Right lung (tissue), 2 donors: ENCODE measurements at regions not wholly inside any gene's neighbourhood (a gene's known extent, or its start where the extent isn't known, plus 50 kb on each side); places are given as distances from the start of the nearest gene placed in this dataset.

Experiments used
- DNase-seq, 2 donors: peaks; one replicate each; pipeline ENCODE4 v3.0.0-alpha.2; 2013

DNA sequence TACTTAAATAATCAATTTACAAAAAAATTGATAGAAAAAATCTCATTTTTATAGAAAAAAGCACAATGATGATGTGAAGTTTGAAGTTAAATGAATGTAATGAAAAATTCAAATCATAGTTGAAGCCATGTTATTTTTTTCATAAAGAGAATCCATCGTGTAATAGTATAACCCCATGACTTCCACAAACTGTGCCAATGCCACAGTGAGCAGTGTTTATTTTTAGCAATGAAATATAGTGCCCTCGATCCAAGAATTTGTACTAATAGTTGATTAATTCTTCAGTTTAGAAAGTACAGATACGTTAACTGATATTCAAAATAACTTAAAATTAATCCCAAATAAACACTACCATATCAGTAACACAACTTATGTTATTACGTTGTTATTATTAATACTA is 225.9 kb downstream of the PTPRC start:
- no peak for DNase-seq

DNA sequence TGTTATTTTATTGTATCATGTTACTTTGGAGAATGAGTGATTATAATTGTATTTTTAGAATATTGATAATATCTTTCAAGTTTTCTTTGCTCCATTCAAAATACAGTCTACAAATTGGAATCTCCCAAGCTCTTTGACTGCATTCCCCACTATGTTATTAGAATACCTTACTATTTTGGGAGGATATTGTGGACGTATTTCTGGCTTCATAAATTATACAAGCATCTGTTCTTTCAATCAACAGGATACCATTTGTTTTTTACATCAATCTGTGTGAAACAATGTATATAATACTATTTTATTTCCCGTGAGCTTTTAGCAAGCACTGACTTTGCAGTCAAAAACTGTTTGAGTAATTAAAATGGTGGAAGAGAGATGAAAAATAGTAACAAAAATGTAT is 226.5 kb downstream of the PTPRC start:
- no peak for DNase-seq

DNA sequence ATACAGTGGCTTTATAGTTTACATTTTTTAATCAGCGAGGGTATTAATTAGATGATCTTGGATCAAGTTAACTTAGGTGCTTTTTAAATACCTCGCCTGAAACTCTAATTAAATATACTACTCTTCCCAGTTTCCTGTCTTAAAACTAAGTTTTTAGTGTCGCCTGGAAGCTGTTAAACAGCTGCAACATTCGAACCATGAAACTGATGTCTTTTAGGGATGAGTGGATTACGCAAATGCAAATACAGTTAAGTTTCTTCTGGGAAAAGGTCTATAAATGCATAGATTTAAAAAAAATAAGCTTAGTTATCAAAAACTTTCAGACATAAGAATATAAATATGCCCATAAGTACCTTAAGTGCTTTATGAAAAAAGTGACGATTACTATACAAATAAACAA is 228.3 kb downstream of the PTPRC start:
- DNase-seq = no peak

DNA sequence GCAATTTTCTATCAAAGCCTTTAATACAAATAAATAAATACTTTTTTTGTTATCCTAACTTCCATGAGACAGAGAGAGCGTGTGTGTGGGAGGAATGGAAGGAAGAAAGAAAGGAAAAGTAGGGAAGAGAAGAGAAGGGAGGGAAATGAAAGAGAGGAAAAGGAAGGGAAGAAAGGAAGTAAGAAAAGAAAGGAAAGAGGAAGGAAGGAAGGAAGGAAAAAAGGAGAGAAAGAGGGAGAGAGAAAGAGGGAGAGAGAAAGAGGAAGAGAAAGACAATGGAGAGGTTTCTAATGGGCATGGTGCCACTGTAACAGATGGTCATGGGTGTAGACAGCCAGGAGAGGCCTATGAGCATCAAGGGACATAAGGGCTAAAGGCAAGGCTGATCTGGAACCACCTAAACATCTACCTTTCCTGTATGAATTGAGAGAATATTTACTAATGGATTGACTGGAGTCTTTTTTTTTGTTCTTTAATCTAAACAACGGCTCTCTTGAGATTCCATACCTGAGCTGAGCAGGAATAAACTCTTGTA is 234.9 kb downstream of the PTPRC start:
- no peak for DNase-seq

DNA sequence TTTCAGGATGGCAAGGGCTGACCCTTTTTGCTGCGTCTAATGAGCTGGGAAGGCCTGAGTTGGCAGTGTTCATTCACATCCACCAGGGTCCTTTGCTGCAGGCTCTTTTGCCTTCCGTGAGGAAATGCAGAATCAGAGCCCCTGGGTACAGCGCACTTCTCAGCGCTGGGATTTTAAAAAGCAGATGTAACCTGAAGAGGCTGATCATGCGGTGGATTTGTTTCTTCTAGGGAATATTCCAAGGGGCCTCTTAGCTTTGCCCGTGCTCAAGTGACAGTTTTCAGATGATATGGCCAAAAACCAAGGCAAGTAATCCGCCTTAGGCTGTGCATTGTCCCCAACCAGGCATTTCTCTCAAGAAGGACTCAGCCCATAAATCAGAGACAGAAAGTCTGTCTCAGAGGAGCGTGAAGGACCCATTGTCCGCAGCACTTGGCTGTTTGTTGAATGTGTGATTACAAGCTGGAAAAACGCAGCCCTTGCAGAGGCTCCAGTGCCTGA is 237.6 kb downstream of the PTPRC start:
- DNase-seq = no peak

DNA sequence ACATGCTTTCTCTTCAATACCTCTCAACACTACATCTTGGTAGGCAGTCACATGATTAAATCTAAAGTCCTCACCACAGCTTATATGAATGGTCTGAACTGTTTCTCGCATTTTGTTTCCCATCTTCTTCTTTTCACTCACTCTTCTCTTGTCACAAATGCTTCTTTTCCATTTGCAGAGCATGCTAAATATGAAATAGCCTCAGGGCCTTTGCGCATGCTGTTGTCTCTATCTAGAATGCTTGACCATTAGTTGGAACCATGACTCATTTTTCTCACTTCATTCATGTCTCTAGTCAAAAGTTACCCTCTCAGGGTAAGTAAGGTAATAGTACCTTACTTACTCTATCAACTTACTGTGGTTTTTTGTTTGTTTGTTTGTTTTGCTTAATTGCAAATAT is 239.7 kb downstream of the PTPRC start:
- no peak for DNase-seq

DNA sequence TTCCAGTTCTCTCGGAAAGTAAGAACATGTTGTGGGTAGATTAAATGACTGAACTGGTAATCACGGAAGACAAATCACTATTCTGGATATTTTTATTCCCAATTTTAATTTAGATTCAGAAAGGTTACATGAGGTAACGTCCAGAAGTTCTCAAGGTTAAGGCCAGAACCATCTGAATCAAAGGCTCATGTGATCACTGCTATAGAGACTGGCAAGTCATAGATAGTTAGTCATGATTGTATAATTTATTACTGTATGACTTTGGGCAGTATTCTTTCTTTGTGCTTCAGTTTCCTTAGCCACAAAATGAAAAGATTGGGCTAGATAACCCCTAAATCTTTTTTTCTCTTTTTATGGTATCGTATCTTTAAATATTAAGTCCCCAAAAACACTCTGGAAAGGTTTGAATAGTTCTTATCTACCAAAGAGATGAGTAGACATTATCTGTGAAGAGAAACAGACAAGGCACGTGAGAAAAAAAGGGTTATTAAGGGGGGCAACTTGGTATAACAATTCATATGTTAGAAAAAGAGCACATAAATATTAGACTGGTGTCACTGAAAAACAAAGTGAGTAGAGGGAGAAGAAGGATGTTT is 241.0 kb downstream of the PTPRC start:
- DNase-seq = no peak

DNA sequence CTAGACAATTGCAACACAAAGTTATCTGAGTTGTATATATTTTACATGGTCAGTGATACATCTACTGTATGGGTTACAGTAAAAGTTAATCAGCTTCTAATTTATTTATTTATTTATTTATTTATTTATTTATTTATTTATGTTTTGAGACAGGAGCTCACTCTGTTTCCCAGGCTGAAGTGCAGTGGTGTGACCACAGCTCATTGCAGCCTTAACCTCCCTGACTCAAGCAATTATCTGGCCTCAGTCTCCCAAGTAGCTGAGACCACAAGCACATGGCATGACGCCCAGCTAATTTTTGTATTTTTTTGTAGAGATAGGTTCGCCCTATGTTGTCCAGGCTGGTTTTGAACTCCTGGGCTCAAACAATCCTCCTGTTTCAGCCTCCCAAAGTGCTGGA is 241.6 kb downstream of the PTPRC start:
- no peak for DNase-seq

DNA sequence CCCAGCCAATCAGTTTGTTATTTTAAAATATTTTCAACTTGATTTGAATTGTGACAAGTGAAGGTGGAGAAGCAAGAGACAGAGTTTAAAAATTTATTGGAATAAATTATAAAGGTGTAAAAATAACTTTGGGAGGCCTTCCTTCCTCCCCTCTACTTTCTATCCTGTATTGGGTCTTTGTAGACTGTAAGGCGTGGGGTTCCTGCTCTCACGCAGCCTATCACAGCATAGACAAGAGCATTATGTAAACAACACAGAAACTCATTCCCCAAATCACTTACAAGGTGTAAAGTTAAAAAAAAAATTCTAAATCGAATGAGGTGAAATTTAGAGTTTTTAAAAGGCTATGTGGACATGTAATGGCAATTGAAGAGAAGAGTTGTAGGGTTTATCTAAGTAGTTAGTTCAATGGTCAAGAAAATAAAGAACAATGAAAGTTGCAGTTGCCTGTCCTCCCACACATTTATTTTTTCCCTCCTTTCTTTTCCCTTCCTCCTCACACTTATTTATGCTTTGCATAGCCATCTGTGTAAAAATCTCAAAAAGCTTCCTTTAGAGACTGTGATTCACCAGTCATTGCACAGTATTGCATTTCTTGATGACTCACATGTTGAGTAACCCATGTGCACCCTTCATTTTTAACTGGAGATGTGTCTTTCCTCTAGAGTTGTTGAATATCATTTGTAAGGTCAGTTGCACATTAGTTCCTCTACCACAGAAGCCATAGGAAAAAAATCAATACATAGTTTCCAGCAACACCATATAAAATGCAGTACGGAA is 242.2 kb downstream of the PTPRC start:
- no peak for DNase-seq

DNA sequence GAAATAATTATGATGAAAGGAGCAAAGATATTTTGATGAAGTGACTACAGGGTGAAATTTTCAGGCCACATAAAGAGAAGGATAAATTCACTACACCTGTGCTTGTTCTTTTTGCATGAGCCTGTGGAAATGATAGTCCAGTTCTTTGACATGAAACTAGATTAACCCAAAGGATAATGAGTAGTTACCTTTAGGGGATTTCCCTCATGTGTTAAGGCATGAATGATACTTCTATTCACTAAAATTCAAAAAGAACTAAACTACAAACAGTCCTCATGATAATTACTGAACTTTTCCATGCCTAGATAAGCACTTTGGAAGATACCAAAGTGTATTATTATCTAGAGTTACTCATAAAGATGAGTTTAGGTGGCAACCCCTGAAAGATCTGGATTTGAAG is 244.3 kb downstream of the PTPRC start:
- no peak for DNase-seq

DNA sequence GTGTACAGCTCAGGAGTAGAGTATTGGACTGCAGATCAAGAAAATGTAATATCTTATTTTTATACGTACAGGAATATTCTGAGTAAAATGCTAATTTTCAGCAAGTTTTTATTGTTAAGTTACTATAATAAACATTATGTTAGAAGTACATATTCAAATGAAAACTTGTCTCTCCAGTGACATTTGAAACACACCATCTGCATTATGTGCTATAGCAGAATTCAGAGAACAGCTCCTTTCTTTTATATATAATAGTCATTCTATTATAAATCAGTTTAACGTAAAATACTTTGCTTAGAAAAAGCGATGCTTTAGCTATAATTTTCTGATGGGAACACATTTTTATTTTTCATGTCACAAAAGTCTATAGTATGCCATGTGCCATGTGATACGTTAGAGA is 249.0 kb downstream of the PTPRC start:
- DNase-seq = no peak

DNA sequence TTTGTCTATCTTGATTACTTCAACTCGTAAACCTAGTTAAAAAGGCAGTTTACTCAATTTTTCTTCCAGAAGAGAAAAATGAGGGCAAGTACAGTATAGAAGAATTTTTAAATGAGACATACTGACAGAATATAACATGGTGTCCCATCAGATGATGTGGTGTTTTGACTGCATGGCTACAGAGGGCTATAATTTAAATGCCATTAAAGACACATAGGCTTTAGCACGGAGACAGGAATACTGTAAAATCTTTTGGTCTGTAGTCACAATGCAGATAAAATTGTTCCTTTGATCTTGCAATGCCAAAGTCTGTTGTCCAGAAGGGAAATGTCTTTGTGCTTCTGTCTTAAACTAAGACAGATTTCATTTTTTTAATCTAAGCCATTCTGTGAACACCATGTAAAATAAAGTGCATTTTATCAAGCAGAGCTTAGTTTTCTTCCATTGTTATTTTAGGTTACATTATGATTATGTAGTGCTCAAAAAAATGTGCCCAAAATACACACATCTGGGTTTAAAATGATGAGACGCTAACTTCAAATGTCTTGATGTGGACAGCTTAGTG is 249.6 kb downstream of the PTPRC start:
- DNase-seq = no peak

DNA sequence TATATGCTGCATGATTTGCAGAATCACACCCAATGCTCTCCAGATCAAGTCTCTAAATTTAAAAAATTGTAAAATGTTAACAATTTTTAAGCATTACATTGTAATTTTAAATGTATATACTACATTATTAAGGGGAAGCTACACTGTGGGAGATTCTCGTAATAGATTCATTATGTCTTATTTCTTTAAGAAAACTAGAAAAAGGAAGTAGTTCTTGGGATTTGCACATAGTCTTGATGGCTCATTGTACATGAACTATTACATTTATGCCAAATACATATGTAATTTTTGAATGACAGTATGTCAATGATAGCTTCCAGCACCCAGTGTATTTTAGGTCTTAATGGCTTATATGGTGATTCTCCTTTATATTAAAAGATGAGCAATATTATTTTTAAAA is 250.3 kb downstream of the PTPRC start:
- no peak for DNase-seq

DNA sequence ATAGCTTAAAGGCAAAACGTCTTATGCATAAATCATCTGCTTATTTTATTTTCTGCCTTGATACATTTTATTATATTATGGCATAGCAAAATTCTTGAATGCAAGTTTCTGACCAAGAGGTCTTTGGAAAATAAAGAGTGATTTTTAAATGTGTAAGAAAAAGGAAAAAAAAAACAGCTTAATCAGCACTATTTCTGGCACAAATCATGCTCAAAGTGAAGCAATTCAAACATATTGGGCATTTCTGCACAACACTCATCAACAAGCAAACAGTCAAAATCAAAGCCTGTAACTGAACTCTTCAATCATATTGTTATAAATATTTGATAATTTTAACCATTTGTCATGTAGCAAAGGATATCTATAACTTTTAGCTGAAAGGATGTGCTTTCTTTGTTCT is 250.9 kb downstream of the PTPRC start:
- DNase-seq = no peak

DNA sequence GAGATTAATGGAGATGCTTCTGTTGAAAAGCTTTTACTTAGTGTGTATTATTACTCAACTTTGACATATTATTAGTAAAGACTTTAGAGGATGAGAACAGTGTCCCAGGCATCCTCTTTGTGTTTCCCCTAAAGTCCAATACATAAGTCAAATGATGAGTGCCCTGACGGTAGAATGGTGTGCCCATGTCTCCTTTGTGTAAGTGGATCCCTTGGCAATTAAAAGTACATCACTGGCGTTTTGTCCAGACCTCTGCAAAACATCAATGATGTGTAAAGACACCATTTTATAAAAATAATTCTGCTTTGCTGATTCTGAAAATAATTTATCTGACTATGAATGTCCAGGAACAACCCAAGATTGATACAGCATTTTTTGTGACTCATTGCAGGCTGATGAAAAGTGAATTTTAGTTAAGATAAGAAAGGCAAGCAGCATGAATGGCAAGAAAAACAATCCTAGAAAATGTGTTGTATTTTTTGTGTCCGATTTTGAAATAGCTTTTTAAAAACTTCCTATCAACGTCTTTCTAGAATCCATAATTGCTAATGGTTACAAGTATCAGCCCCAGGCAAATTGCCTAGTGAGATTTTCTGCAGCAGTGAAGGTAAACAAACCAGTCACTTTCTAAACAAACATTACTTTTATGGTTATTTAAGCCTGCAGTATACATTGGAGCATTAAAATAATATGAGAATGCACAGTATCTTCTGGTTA is 251.5 kb downstream of the PTPRC start:
- no peak for DNase-seq

DNA sequence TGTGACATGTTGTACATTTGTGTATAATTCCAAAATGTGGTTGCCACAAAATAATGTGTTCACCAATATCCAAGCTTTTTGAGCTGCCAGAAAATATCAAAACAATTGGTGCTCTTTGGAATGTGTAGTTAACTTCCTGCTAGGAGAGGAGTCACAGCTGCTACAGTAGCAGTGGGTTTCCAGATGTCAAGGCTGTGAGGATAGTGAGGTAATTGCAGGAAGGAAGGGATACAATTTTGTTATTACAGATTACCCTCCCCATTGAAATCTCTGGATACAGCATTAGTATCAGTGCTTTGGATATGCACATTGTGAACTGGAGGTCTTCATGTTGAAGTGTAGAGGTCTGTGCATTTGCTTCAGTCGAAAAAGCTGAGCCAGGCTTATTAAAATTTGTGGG is 253.2 kb downstream of the PTPRC start:
- peak; percentile 79 to 80 for DNase-seq

DNA sequence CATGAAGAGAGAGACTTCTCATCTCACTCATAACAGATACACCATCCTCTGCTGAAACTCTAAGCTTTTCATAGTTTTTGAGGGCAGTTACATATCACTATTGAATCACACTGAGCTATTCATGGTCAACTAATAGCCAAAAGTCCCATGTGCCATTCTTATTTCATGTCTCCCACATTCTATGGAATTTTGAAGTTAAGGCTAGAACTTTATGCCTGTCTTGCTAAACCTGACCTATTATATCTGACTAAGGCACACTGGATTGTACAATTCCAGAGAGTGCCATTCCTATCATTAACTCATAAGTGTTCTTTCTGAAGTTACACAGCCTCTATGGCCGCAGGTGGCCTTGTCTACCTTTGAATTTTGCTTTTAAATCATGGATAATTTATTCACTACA is 254.3 kb downstream of the PTPRC start:
- no peak for DNase-seq

DNA sequence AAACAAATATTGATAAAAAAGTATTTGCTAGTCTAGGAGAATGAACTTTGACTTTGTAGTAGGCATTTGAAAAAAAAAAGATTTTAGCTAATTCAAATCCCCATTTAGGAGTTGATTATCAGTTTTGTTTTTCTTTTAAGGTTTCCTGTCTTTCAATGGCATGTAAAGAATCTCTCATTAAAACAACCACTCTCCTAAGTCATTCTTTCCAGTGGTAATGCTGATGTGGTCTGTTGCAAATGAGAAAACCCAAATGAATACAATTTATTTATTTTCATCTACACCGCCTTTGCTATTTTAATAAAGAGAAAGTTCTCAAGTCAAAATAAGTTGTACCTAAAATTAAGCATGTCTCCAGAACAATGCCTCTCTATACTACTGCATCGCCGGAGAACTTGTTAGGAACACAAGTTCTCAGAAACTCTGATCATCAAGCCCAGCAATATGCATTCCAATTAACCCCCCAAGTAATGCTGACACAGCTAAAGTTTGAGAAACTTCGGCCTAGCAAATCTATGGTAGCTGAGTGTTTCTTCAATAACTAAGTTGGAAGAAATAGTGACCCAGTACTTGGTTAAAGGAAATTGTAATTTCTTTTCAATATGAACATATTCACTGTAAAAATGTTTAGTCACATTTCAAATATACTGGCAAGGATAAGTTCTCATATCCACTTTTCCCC is 255.1 kb downstream of the PTPRC start:
- no peak for DNase-seq

DNA sequence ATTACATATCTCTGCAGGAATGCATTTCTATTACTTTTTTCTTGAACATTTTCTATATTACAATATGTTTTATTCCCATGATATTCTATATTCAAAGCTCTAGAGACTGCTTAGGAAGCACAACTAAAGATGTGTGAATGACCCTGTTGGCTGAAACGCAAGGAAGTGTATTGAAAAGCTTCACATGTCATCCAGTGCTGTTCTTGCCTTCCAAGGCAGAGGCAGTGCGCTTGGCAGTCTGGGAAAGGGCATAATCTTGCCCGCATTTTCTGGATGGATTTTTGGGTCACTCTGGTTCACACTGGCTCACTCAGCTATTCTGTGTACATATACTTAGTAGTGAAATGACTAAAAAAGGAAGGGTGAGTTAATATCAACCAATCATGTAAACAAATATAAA is 262.4 kb downstream of the PTPRC start:
- DNase-seq = no peak

DNA sequence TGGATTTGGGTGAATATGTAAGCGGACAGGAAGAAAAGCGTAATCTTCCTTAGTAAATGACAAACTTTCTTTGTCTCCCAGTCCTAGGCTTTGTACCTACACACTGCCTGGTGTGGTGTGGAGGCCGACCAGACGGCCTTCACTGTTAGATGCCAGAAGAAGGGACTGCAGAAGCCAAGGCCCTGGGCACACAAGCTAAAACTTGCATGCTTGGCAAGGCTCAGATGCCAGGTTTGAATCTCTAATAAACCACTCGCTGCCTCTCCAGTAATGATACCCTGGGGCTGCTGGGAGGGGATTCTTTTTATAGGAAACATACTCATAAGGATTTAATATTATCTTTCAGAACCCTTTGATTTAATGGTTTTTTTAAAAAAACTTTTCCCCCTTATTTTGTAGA is 263.8 kb downstream of the PTPRC start:
- no peak for DNase-seq

DNA sequence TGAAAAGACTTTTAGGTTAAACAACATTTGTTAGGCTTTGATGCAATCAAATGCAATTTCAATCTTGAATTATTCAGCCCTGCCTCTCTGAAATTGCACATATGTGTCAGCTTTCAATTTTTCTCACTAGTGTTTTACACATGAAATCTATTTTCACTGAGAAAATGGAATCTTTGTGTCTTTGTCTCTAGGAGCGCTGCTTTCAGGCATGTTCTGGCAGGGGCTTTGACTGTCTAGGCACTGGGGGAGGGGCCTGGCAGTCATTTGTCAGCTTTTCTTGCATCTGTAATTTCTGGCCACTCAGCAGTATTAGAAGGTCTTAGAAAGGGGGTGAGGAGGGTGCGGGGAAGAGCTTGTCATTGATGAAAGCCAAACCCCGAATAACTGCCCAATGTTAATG is 264.4 kb downstream of the PTPRC start:
- no peak for DNase-seq

DNA sequence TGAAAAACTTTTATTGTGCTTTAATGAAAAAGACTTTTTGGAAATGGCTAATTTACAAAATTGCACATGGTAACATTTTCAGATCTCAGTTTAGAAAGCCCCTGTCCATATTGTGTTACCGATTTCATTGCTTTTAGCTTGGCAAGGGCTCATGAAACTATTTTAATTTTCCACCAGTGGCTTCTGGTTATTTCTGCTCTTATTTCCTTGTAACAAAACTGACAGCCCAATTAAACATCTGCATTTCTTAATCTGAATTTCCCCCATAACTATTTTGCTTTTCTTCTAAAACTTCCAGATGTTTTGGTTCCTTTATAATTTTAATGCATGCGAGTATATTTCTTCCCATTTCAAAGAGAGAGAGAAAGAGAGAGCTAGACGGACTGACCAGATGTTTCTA is 264.8 kb downstream of the PTPRC start:
- no peak for DNase-seq
